ENCODE measurements at regions not wholly inside any gene's neighbourhood (a gene's known extent, or its start where the extent isn't known, plus 50 kb on each side); places are given as distances from the start of the nearest gene placed in this dataset.
A peak's percentile ranks its signal among the peaks of the same experiment; 100 is the strongest.
"Not testable (repeated sequence)": the region's sequence is repeated elsewhere in the genome, so short reads cannot be mapped to it uniquely, and the experiment has no call there.

GRCh38 chr16:22436823-22437652 lies 62.6 kb upstream of the CDR2 start:
- peak; percentile 53 for DNase-seq

DNA sequence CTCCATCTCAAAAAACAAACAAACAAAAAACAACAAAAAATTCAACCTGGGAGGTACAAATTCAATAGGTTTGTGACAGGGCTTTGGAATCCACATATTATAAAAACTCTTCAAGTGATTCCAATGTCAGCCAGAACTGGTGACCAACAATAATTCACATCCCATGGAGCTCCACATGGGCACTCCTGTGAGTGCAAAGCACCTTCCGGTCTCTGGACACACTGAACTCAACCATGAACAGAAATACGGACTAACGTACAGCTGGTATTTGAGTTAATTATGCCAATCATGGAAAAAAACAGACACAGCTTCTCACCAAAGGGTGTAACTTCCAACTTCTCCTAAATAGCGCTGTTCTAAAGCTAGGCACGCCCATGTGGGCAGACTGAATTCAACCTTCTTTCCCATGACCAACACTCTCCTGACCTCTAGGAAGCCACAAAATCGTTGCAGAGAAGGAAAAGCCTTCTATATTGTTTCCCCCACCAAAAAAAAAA lies 62.0 kb upstream of the CDR2 start:
- not testable (repeated sequence) for DNase-seq

DNA sequence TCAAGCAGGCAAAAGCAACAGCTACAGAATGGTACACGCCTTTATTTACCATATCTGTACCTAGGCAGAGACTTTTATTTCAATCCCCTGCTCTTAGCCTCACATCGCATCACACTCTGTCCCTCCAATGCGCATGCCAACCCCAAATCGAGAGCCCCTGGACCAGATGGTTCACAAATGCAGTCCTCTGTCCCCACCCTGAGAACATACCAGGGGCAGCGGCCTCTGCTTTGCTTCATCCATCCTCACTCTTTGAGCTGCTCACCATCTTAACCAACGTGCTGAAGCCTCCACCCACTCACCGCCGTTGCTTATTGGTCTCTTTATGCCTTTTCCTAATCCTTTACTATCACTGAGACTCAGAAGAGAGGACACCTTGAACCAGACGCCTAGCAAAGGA lies 56.9 kb upstream of the CDR2 start:
- DNase-seq: not testable (repeated sequence)

GRCh38 chr16:22428654-22429053 lies 54.2 kb upstream of the CDR2 start:
- no peak for DNase-seq

GRCh38 chr16:22427556-22427955 lies 53.1 kb upstream of the CDR2 start:
- DNase-seq: no peak

- DNase-seq: no peak
Measured at GRCh38 chr16:22425847-22426246, 51.4 kb upstream of the CDR2 start.

- DNase-seq: no peak
Measured at GRCh38 chr16:22425036-22425801, 50.8 kb upstream of the CDR2 start.

DNA sequence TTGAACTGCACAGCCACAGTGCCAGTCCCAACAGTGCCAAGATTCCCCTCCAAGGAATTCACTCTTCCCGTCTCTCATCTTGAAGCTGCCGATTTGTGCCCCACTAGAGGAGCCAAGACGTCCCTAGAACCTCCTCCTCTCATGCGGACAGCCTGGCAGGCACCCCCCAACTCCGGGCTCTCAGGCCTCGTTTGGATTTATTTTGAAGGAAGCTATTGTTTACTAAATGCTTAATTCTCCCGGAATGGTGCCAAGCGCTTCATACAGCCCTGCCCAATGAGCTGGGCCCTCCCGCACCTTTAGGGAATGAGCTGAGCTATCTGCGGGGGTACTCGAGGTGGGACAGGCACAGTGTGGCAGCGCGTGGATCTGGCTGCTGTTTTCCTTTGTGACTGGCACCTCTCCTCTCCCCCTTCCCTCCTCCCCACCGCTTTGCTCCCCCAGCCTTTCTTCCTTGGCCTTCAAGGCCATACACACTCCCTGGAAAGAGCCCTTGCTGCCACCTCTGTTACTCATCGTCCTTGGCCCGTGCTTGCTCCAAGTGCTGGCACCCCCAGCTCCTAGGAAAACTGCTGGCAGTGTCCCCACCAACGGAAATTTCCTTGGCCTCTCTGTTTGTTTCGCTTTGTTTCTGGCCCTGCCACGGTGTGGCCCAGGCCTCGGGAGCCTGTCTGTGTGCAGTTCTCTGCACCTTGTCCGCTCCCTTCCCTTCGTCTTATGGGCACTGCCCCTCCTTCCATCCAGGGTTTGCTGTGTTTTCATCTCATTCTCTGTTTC lies 49.9 kb upstream of the CDR2 start:
- no peak for DNase-seq
